Panc1 (cell line): ENCODE measurements at regions not wholly inside any gene's neighbourhood (a gene's known extent, or its start where the extent isn't known, plus 50 kb on each side); places are given as distances from the start of the nearest gene placed in this dataset.
"Not testable (repeated sequence)": the region's sequence is repeated elsewhere in the genome, so short reads cannot be mapped to it uniquely, and the experiment has no call there.

Experiments used
- CTCF ChIP-seq: fragments of 450-650 bp; IDR thresholded peaks from 2 replicates; pipeline ENCODE4 v1.5.1; 2017; ENCODE audit warnings: mild to moderate bottlenecking
- POLR2AphosphoS5 ChIP-seq: IDR thresholded peaks from 2 replicates; pipeline ENCODE4 v1.6.1; 2012; ENCODE audit warnings: mild to moderate bottlenecking, low read depth, low read length, moderate library complexity
- SIN3A ChIP-seq: IDR thresholded peaks from 2 replicates; pipeline ENCODE4 v1.6.1; 2012; ENCODE audit warnings: low read depth, mild to moderate bottlenecking, low read length, moderate library complexity, borderline replicate concordance; ENCODE audit not compliant: insufficient read depth
- TCF7L2 ChIP-seq: IDR thresholded peaks from 2 replicates; pipeline ENCODE4 v1.6.1; 2011; ENCODE audit warnings: mild to moderate bottlenecking, low read depth, low read length, inconsistent platforms
- TF ChIP-seq, protein P1 (sequence below), 2 experiments: IDR thresholded peaks; 2 replicates each; pipeline ENCODE4 v1.6.1; 2011 to 2012; ENCODE audit warnings: low read depth in 2 of 2, control low read depth in 1 of 2, low read length in 1 of 2, mild to moderate bottlenecking in 1 of 2, moderate library complexity in 1 of 2; ENCODE audit not compliant: insufficient read depth in 1 of 2

GRCh38 chr14:53395267-53395666 is 242.1 kb upstream of the DDHD1 start:
- TF ChIP-seq TCF7L2, CTCF, POLR2AphosphoS5, SIN3A: not testable (repeated sequence)
- TF ChIP-seq, protein P1, sequence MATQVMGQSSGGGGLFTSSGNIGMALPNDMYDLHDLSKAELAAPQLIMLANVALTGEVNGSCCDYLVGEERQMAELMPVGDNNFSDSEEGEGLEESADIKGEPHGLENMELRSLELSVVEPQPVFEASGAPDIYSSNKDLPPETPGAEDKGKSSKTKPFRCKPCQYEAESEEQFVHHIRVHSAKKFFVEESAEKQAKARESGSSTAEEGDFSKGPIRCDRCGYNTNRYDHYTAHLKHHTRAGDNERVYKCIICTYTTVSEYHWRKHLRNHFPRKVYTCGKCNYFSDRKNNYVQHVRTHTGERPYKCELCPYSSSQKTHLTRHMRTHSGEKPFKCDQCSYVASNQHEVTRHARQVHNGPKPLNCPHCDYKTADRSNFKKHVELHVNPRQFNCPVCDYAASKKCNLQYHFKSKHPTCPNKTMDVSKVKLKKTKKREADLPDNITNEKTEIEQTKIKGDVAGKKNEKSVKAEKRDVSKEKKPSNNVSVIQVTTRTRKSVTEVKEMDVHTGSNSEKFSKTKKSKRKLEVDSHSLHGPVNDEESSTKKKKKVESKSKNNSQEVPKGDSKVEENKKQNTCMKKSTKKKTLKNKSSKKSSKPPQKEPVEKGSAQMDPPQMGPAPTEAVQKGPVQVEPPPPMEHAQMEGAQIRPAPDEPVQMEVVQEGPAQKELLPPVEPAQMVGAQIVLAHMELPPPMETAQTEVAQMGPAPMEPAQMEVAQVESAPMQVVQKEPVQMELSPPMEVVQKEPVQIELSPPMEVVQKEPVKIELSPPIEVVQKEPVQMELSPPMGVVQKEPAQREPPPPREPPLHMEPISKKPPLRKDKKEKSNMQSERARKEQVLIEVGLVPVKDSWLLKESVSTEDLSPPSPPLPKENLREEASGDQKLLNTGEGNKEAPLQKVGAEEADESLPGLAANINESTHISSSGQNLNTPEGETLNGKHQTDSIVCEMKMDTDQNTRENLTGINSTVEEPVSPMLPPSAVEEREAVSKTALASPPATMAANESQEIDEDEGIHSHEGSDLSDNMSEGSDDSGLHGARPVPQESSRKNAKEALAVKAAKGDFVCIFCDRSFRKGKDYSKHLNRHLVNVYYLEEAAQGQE (IDR thresholded peaks at IDR 0.05; ENCODE audit: insufficient read depth in 1 of 2, low read depth in 2 of 2, low read length in 1 of 2), result not testable (repeated sequence)
